Endothelial cell of umbilical vein (primary cell): ENCODE measurements at regions not wholly inside any gene's neighbourhood (a gene's known extent, or its start where the extent isn't known, plus 50 kb on each side); places are given as distances from the start of the nearest gene placed in this dataset.

Source experiments
- BruUV-seq: library from RNA; stranded (reverse); fragments of 400-500 nt; replicated peaks from 2 replicates; lab custom pipeline; 2021; lab: Mats Ljungman, UMichigan
- CTCF ChIA-PET: fragments of 300-600, 350-600 bp; sonication (Branson Sonifier 250); formaldehyde crosslinking; loops from one replicate; lab custom pipeline; 2021; ENCODE audit warnings: antibody characterized with exemption, inconsistent platforms; lab: Charles Lee
- POLR2A ChIA-PET: fragments of 300-600, 350-600 bp; sonication (Branson Sonifier 250); formaldehyde crosslinking; loops from one replicate; lab custom pipeline; 2021; ENCODE audit warnings: antibody characterized with exemption, inconsistent platforms; lab: Charles Lee
- DNase-seq: peaks from one replicate; pipeline ENCODE4 v3.0.0-alpha.2; 2011; ENCODE audit warnings: low read depth, low spot score
- FAIRE-seq: peaks from 2 replicates; lab custom pipeline; 2011; peaks lifted over from hg19 to GRCh38; lab: Jason Lieb, UNC
- H2AFZ ChIP-seq: 2 replicates; pipeline ENCODE4 v1.6.0; 2012; ENCODE audit warnings: low read depth, low read length, control low read depth, inconsistent platforms
- H3K27ac ChIP-seq: 2 replicates; pipeline ENCODE4 v1.5.1; 2011; ENCODE audit warnings: low read depth, mild to moderate bottlenecking, control low read depth, low read length, moderate library complexity; ENCODE audit not compliant: insufficient read depth
- H3K27me3 ChIP-seq, 2 experiments: 2 replicates each; pipeline versions ENCODE4 v1.6.0 to v1.6.1; 2011; ENCODE audit warnings: low read length in 2 of 2, mixed read lengths in 1 of 2; ENCODE audit not compliant: control insufficient read depth in 2 of 2, insufficient read depth in 2 of 2
- H3K36me3 ChIP-seq, 2 experiments: 2 replicates in 1 of 2; 3 replicates in 1 of 2; pipeline ENCODE4 v1.5.1; 2011; ENCODE audit warnings: low read length in 2 of 2, mild to moderate bottlenecking in 1 of 2, moderate library complexity in 1 of 2; ENCODE audit not compliant: control insufficient read depth in 2 of 2, insufficient read depth in 2 of 2; ENCODE audit errors: extremely low read depth in 1 of 2
- H3K4me1 ChIP-seq: 3 replicates; pipeline ENCODE4 v1.5.1; 2011; ENCODE audit warnings: mild to moderate bottlenecking, low read length; ENCODE audit not compliant: control insufficient read depth, insufficient read depth; ENCODE audit errors: extremely low read depth
- H3K4me2 ChIP-seq: 2 replicates; pipeline ENCODE4 v1.6.1; 2011; ENCODE audit warnings: low read length, control low read depth, mixed read lengths; ENCODE audit not compliant: insufficient read depth
- H3K4me3 ChIP-seq, 3 experiments: fragments of 200-600 bp in 1 of 3; sonication (generic), shearing (Covaris generic) in 1 of 3; replicated peaks in 1 of 3; 2 replicates each; pipeline ENCODE4 v1.5.1; 2011 to 2016; ENCODE audit warnings: control low read depth in 3 of 3, low read length in 3 of 3, mild to moderate bottlenecking in 2 of 3, inconsistent platforms in 1 of 3, low read depth in 1 of 3, moderate library complexity in 1 of 3; ENCODE audit not compliant: insufficient read depth in 1 of 3
- H3K79me2 ChIP-seq: 2 replicates; pipeline ENCODE4 v1.6.0; 2012; ENCODE audit warnings: low read length, inconsistent platforms; ENCODE audit not compliant: control insufficient read depth, insufficient read depth
- H3K9ac ChIP-seq: replicated peaks from 2 replicates; pipeline ENCODE3; 2011; ENCODE audit warnings: low read length, control low read depth; ENCODE audit not compliant: insufficient read depth; ENCODE audit errors: extremely low read depth
- H3K9me1 ChIP-seq: replicated peaks from 3 replicates; pipeline ENCODE4 v1.6.0; 2011; ENCODE audit warnings: mild to moderate bottlenecking, low read length; ENCODE audit not compliant: control insufficient read depth, insufficient read depth; ENCODE audit errors: extremely low read depth
- H3K9me3 ChIP-seq: replicated peaks from 2 replicates; pipeline ENCODE4 v1.5.1; 2012; ENCODE audit warnings: low read length, inconsistent platforms; ENCODE audit not compliant: control insufficient read depth, insufficient read depth
- H4K20me1 ChIP-seq: replicated peaks from 2 replicates; pipeline ENCODE3; 2011; ENCODE audit warnings: mild to moderate bottlenecking, low read length; ENCODE audit not compliant: control insufficient read depth, insufficient read depth; ENCODE audit errors: extremely low read depth
- CTCF ChIP-seq, 2 donors: IDR thresholded peaks; 1 replicate in 1 of 2; 2 replicates in 1 of 2; pipeline ENCODE4 v1.5.1; 2011; ENCODE audit warnings: low read length in 2 of 2, mild to moderate bottlenecking in 2 of 2, moderate library complexity in 2 of 2, control low read depth in 1 of 2, inconsistent platforms in 1 of 2, low read depth in 1 of 2; ENCODE audit not compliant: insufficient read depth in 1 of 2; ENCODE audit errors: extremely low read depth in 1 of 2
- EZH2 ChIP-seq: IDR thresholded peaks from 2 replicates; pipeline ENCODE4 v1.6.1; 2012; ENCODE audit warnings: borderline replicate concordance, low read depth, mild to moderate bottlenecking, moderate library complexity, low read length, inconsistent platforms; ENCODE audit not compliant: severe bottlenecking
- FOS ChIP-seq: IDR thresholded peaks from 2 replicates; pipeline ENCODE4 v1.6.1; 2011; ENCODE audit warnings: mild to moderate bottlenecking, low read length, moderate library complexity, borderline replicate concordance; ENCODE audit not compliant: insufficient read depth
- GATA2 ChIP-seq: IDR thresholded peaks from 2 replicates; pipeline ENCODE4 v1.7.0; 2011; ENCODE audit warnings: low read depth, mild to moderate bottlenecking, moderate library complexity, mixed read lengths, low read length; ENCODE audit not compliant: insufficient read length, insufficient read depth
- JUN ChIP-seq: IDR thresholded peaks from 2 replicates; pipeline ENCODE4 v1.6.1; 2011; ENCODE audit warnings: borderline replicate concordance, low read depth; ENCODE audit not compliant: insufficient read length, insufficient read depth
- MAX ChIP-seq: IDR thresholded peaks from 2 replicates; pipeline ENCODE4 v1.6.1; 2011; ENCODE audit not compliant: insufficient read depth, insufficient read length
- MYC ChIP-seq: IDR thresholded peaks from one replicate; pipeline ENCODE4 v1.6.1; 2011; ENCODE audit warnings: mild to moderate bottlenecking, low read depth, low read length
- POLR2A ChIP-seq: IDR thresholded peaks from 2 replicates; pipeline ENCODE4 v1.6.1; 2012; ENCODE audit warnings: low read depth, mild to moderate bottlenecking, control low read depth, low read length
- POLR2AphosphoS5 ChIP-seq: IDR thresholded peaks from 2 replicates; pipeline ENCODE4 v1.6.1; 2012; ENCODE audit warnings: low read depth, mild to moderate bottlenecking, control low read depth, low read length, moderate library complexity; ENCODE audit not compliant: insufficient read depth
- dilution Hi-C: fragments of 300-500 bp; cut with MboI; formaldehyde crosslinking; loops from one replicate; pipeline ENCODE4 v1.15.0; 2019; ENCODE audit warnings: low sequenced_read_pairs; ENCODE audit not compliant: extremely low pct_ligation_motif_present
- intact Hi-C: fragments of 100-400 bp; cut with micrococcal nuclease; formaldehyde crosslinking; loops from one replicate; pipeline ENCODE4 v1.10.0; 2022

GRCh38 chr14:66092748-66093147, 393.4 kb upstream of the CCDC196 start:
- ChIA-PET POLR2A (no interaction called here), CTCF (interaction anchor here (1.2 kb wide), 1 partner anchor 12 kb away, joined by 4 read pairs; no protein-coding TSS in a partner anchor)
- dilution Hi-C loops (no loop called here), intact Hi-C loops (no loop called here)
- no peaks in the 10 kb centered on the region for H3K36me3 ChIP-seq
- H3K79me2 ChIP-seq, result no peaks in the 10 kb centered on the region
- DNase-seq, result no peak
- H3K9ac ChIP-seq, result no peak overlapping the region
- FAIRE-seq, result no peak
- no peak overlapping the region for H3K27ac ChIP-seq
- H3K4me1 ChIP-seq, result no peaks in the 10 kb centered on the region
- no peaks in the 10 kb centered on the region for H3K9me3 ChIP-seq
- H3K4me2 ChIP-seq, result no peak overlapping the region
- no peak overlapping the region for H3K4me3 ChIP-seq
- no peaks in the 10 kb centered on the region for H3K9me1 ChIP-seq
- TF ChIP-seq POLR2A (no peak), JUN (no peak), CTCF (IDR thresholded peaks at IDR 0.05; ENCODE audit: extremely low read depth in 1 of 2, insufficient read depth in 1 of 2, low read depth in 1 of 2, low read length in 2 of 2) (no peak), MAX (no peak), EZH2 (no peak), POLR2AphosphoS5 (no peak), MYC (no peak), GATA2 (no peak), FOS (no peak)
- H4K20me1 ChIP-seq, result no peaks in the 10 kb centered on the region
- peaks cover 2 to 3% of the 10 kb centered on the region in 2 experiments for H3K27me3 ChIP-seq
- H2AFZ ChIP-seq, result no peak overlapping the region
- BruUV-seq, result no TSS peak
